ENCODE measurements at regions not wholly inside any gene's neighbourhood (a gene's known extent, or its start where the extent isn't known, plus 50 kb on each side); places are given as distances from the start of the nearest gene placed in this dataset.
"Not testable (repeated sequence)": the region's sequence is repeated elsewhere in the genome, so short reads cannot be mapped to it uniquely, and the experiment has no call there.

GRCh38 chr2:175832866-175833265, 169.2 kb downstream of the LNPK start:
- DNase-seq (ENCODE audit: low read depth in 2 of 3, low spot score in 1 of 3), result no peak

DNA sequence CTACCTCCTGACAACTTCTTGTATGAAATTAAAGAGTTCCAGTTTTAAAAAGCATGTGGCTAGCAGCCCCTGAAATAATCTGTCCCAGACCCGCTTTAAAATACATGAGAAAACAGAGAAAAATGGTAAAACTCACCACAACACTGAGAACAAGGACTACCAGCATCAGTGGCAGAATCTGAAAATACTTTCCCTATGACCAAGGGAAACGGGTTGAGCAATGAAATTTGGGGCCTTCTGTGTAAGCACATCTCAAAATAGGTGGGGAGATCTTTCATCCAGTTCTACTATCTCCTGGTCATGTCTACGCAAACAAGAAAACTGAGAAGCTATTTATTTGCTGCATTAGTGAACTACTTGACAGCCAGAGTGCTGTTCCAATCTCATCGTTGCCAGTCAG, 172.3 kb downstream of the LNPK start:
- no peak for DNase-seq (ENCODE audit: low read depth in 2 of 3, low spot score in 1 of 3)

DNA sequence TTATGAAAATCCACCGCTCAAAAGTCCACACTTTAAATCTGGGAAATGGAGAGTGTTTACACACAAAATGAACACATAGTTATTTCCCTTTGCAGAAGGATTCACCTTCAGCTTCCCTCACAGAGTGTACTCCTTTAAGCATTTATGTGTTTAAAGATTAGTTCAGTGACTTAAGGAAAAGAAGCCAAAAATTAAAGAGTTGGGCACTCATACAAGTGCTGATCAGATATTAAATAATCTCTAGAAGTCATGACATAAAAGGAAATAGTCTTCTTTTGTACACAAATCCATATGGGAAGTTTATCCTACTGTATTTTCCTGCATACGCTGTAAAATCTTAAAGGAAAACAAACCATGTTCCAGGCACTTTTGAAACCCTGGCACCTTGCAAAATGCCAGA, 174.2 kb downstream of the LNPK start:
- DNase-seq (ENCODE audit: low read depth in 2 of 3, low spot score in 1 of 3), result no peak

- no peak for DNase-seq (ENCODE audit: low read depth in 2 of 3, low spot score in 1 of 3)
Measured at GRCh38 chr2:175824243-175824642, 177.8 kb downstream of the LNPK start.

DNA sequence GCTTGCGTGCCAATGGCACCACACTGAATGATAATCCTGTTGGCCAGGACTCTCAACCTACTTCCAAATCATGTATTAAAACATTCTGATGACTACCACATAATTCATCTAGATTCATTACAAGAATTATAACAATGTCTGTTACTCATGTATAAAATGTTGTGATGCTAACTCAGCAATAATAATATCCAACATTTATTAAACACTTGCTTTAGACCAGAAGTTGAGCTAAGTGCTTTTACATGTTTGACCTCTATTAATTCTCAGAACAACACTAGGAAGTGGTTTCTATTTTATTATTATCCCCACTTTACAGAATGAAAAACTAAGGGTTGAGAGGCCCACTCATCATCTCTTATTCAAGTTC, 178.4 kb downstream of the LNPK start:
- DNase-seq (ENCODE audit: low read depth in 2 of 3, low spot score in 1 of 3), result no peak

- DNase-seq (ENCODE audit: low read depth in 2 of 3, low spot score in 1 of 3), result no peak
Measured at GRCh38 chr2:175823002-175823706, 178.9 kb downstream of the LNPK start.

DNA sequence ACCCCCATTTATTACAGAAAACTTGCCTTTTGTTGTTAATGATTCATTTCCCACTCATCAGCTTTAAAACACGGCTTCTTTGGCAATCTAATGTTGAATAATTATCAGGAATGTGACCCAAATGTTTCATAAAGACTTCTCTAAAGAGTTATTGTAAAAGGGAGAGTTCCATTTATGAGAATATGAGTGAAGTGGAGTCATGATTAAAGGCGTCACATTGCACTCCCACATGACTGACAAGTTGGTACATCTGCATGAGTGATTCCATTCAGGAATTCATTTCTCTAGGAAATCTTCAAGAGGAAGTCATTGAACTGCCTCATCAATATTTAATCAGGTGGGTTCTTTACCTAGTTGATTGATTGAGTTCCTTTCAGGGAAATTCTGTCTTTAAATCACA, 184.8 kb downstream of the LNPK start:
- no peak for DNase-seq (ENCODE audit: low read depth in 2 of 3, low spot score in 1 of 3)

DNA sequence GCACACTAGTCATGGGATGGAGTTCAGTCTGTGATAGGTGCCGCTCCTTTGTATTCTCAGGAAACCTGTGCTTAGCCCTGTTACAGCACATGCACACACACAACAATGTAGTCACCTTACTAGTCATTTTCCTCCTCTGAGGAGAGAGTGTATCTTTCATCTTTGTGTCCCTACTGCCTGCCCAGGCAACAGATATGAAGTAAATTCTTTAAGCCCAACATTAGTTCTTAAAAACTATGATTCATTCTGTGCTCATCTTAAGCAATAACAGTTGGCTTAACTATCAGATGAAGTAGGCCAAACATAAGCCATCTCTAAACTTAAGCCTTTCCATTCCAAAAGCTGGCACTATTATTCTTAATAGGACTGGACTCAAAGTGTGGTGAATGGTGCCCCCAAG, 186.5 kb downstream of the LNPK start:
- DNase-seq (ENCODE audit: low read depth in 2 of 3, low spot score in 1 of 3), result no peak

- no peak for DNase-seq (ENCODE audit: low read depth in 2 of 3, low spot score in 1 of 3)
Measured at GRCh38 chr2:175811971-175812370, 190.1 kb downstream of the LNPK start.

DNA sequence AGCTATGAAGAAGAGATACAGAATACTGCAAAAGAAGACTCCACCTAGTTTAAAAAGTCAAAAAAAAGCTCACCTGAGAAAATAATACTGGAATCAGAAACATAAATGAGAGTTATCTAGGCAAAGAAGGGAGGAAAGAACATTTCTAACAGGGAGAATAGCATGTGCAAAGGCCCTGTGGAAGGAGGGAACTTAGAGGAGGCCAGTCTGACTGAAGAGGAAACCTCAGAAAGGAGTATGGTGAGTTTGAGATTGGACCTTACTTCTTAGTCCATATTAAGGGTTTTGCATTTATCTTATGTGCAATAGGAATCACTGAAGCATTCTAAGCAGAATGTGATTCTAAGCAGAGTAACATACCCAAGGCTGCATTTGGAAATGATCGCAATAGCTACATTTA, 193.2 kb downstream of the LNPK start:
- DNase-seq (ENCODE audit: low read depth in 2 of 3, low spot score in 1 of 3), result no peak

GRCh38 chr2:175808078-175808477, 194.0 kb downstream of the LNPK start:
- DNase-seq (ENCODE audit: low read depth in 2 of 3, low spot score in 1 of 3), result no peak

- no peak for DNase-seq (ENCODE audit: low read depth in 2 of 3, low spot score in 1 of 3)
Measured at GRCh38 chr2:175807031-175807873, 194.8 kb downstream of the LNPK start.

DNA sequence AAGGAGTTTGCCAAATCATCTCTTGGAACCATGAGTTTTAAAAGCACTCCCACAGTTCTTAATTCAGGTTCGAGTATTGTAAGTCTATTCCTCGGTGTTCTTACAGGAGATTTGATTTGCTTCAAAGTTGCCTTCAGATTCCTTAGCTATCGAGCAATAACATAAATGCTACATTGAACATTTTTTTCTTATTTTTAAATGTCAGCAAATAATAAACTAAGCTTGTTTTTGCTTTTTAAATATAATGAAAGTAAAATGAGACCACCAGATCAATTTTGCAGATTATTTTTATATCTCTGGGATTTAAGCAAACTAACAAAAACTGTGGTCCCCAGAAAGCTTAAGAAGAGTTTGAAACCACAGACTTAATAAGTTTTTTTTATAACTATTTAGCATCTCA, 195.5 kb downstream of the LNPK start:
- DNase-seq (ENCODE audit: low read depth in 2 of 3, low spot score in 1 of 3), result no peak

- no peak for DNase-seq (ENCODE audit: low read depth in 2 of 3, low spot score in 1 of 3)
Measured at GRCh38 chr2:175806125-175806490, 196.0 kb downstream of the LNPK start.

DNA sequence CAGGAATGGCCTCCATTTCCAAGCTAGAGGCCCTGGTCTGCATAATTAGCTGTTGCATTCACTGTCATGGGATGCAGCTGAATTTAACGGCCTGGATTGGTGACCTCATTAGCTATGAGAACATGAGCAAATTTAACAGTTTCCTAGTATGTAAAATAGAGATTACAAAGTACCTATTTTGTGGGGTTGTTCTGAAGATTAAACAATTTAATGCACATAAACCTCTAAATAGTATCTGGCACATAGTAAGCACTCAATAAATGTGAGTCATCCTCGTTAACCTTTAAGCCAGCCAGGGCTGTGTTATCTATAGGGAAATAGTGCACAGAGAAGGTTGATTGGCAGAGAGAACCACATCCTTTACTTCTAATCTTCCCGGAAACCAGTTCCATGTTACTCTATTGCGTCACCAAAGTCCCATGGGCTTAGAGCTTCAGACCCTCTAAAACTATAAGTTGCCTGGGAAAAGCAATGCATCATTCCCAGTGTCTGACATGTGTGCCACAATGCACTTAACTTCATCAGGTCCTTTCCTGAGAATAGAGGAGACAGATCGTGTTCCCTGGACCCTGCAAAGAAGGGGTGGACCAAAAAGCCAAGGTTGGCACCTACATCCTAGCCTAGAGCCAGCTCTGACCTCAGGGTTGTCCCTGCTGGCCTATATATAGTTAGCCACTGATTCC, 196.5 kb downstream of the LNPK start:
- no peak for DNase-seq (ENCODE audit: low read depth in 2 of 3, low spot score in 1 of 3)

- no peak for DNase-seq (ENCODE audit: low read depth in 2 of 3, low spot score in 1 of 3)
Measured at GRCh38 chr2:175804122-175804521, 197.9 kb downstream of the LNPK start.

DNA sequence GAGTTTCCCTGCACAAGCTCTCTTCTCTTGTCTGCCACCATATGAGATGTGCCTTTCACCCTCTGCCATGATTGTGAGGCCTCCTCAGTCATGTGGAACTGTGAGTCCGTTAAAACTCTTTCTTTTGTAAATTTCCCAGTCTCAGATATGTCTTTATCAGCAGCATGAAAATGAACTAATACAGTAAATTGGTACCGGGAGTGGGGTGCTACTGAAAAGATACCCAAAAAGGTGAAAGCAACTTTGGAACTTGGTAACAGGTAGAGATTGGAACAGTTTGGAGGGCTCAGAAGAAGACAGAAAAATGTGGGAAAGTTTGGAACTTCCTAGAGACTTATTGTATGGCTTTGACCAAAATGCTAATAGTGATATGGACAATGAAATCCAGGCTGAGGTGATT, 205.6 kb downstream of the LNPK start:
- not testable (repeated sequence) for DNase-seq (ENCODE audit: low read depth in 2 of 3, low spot score in 1 of 3)

DNA sequence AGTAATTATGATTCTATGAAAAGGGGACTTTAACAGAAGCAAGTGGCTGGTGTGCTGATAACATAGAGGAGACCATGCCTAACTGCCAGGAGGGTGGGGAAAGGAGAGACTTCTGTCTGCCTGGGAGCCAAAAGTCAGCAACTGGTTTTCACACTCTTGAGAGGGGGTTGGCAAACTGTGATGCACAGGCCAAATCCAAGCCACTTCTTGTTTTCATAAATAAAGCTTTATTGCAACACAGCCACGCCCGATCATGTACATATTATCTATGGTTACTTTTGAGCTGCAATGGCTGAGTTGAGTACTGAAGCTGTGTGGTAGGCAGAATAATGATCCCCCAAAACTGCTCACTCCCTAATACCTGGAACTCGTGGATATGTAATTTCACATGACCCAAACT, 208.4 kb downstream of the LNPK start:
- no peak for DNase-seq (ENCODE audit: low read depth in 2 of 3, low spot score in 1 of 3)

DNA sequence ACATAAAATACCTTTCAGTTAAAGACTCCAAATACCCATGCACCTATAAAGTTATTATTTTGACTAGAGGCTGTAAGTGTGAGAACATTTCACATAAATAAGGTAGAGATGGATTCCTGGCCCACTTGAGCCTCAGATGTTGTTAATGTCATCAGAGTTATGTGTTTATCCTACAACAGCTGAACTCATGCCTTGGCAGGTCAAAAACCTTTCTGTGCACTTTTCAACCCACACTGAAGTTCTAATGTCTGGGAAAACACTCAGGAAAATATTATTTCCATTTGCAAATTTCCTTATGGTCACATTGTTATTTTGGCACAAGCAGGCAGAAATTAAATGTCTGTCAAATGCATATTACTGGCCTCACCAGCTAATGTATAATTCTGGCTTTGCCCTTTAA, 209.2 kb downstream of the LNPK start:
- DNase-seq (ENCODE audit: low read depth in 2 of 3, low spot score in 1 of 3), result no peak

DNA sequence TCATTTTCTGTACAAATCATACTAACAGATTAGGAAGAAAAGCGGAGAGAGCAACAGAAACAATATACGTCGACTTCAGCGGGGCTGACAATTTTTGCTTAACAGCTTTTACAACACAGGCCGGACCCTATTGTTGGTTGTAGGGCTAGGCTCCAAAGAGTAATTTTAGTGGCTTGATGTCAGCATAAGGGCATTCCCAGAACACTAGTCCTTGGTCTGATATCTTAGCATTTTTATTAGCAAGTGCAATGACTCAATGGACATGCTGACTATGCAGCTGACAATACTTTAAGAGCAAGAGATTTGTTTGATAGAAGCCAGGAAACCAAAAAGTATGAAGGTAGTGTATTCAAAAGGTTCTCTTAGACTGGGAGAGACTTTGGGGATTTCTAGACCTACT, 209.9 kb downstream of the LNPK start:
- no peak for DNase-seq (ENCODE audit: low read depth in 2 of 3, low spot score in 1 of 3)

GRCh38 chr2:175786471-175787124, 215.5 kb downstream of the LNPK start:
- DNase-seq (ENCODE audit: low read depth in 2 of 3, low spot score in 1 of 3), result no peak

- DNase-seq (ENCODE audit: low read depth in 2 of 3, low spot score in 1 of 3), result not testable (repeated sequence)
Measured at GRCh38 chr2:175777337-175777736, 224.7 kb downstream of the LNPK start.

Data from stimulated activated CD4-positive, alpha-beta T cell treated with anti-CD3 and anti-CD28 coated beads, Interleukin-12 subunit alpha, Interleukin-12 subunit beta, amount 100 ng/mL, for 48 hours (primary cell).